ENCODE measurements at regions not wholly inside any gene's neighbourhood (a gene's known extent, or its start where the extent isn't known, plus 50 kb on each side); places are given as distances from the start of the nearest gene placed in this dataset.

DNA sequence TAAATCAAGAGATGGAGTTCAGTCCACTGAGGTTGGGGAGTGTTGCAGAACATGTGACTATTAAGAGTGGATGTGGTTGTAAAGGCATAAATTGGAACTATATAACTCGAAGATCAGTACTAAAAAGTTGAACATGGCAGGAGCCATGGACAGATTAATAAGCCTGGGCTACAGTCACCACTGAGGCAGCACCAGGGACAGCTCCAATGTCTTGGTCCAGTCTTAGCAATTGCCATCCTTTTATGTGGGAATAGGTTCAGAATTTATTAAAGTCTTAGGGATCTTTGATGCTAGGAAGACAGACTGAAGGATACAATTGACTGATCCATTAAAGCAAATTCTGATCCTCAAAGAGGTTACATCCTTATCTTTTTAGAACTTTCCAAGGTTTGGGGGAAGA lies 156.6 kb downstream of the ADRA2A start:
- no peak for TF ChIP-seq ZNF366 (tag by site-specific recombination; conservative IDR thresholded peaks at IDR 0.05)
- no peak for TF ChIP-seq ZBTB8A (tag by site-specific recombination; IDR thresholded peaks at IDR 0.05)
- no peak for TF ChIP-seq MEIS1 (CRISPR knock-in tag; IDR thresholded peaks at IDR 0.05; ENCODE audit: borderline replicate concordance)
- TF ChIP-seq, protein P1, sequence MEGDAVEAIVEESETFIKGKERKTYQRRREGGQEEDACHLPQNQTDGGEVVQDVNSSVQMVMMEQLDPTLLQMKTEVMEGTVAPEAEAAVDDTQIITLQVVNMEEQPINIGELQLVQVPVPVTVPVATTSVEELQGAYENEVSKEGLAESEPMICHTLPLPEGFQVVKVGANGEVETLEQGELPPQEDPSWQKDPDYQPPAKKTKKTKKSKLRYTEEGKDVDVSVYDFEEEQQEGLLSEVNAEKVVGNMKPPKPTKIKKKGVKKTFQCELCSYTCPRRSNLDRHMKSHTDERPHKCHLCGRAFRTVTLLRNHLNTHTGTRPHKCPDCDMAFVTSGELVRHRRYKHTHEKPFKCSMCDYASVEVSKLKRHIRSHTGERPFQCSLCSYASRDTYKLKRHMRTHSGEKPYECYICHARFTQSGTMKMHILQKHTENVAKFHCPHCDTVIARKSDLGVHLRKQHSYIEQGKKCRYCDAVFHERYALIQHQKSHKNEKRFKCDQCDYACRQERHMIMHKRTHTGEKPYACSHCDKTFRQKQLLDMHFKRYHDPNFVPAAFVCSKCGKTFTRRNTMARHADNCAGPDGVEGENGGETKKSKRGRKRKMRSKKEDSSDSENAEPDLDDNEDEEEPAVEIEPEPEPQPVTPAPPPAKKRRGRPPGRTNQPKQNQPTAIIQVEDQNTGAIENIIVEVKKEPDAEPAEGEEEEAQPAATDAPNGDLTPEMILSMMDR (tag by site-specific recombination; IDR thresholded peaks at IDR 0.05) = no peak
- TF ChIP-seq ZSCAN16 (tag by site-specific recombination; IDR thresholded peaks at IDR 0.05) = no peak
- TF ChIP-seq, protein P2, sequence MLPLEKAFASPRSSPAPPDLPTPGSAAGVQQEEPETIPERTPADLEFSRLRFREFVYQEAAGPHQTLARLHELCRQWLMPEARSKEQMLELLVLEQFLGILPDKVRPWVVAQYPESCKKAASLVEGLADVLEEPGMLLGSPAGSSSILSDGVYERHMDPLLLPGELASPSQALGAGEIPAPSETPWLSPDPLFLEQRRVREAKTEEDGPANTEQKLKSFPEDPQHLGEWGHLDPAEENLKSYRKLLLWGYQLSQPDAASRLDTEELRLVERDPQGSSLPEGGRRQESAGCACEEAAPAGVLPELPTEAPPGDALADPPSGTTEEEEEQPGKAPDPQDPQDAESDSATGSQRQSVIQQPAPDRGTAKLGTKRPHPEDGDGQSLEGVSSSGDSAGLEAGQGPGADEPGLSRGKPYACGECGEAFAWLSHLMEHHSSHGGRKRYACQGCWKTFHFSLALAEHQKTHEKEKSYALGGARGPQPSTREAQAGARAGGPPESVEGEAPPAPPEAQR (tag by site-specific recombination; IDR thresholded peaks at IDR 0.05) = no peak
- TF ChIP-seq ZNF350 (tag by site-specific recombination; IDR thresholded peaks at IDR 0.05) = no peak
- no peak for TF ChIP-seq ZNF776 (tag by site-specific recombination; IDR thresholded peaks at IDR 0.05; ENCODE audit: borderline replicate concordance)
- TF ChIP-seq ZNF549 (tag by site-specific recombination; IDR thresholded peaks at IDR 0.05) = no peak
- no peak for TF ChIP-seq ZNF140 (tag by site-specific recombination; IDR thresholded peaks at IDR 0.05)

Data from HEK293 (cell line).